ENCODE measurements at regions not wholly inside any gene's neighbourhood (a gene's known extent, or its start where the extent isn't known, plus 50 kb on each side); places are given as distances from the start of the nearest gene placed in this dataset.

DNA sequence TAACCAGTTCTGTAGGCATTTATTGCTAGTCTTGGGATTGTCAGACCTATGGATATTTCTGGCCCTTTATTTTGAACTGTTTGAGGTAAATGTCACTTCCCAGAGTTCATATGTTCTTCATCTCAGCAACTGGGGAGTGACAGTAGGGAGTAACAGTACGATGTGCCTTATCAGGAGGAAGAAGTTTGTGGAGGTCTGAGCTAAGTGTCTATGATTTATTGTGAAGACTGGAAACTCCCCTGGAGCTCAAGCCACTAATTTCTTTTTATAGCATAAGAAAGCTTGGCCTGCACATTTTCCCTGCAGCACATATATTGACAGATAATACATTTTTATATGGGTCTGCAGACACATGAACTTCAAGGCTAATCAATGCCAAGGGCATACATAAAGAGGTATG, 383.8 kb downstream of the GRXCR1 start:
- no peak for TF ChIP-seq ZNF274 (IDR thresholded peaks at IDR 0.05; ENCODE audit: low read depth, low read length)
- H3K4me3 ChIP-seq (ENCODE audit: low read length) = no peak overlapping the region

DNA sequence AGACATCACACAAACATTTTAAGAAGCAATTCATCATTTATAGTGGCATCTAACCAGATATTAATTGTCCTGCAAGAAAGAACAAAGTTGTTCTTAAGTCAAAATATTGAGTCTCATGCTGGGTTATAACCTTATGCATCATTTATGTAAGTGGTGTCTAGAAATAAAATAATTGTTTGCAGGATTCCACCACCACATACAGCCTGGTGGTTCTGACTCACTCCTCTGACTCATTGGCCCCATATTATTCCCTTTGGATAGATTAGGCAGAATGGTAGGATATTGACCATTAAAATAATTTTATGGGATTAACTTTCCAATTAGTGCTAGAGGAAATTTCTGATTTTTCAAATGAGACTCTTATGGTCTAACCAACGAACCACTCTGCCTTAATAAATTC, 384.5 kb downstream of the GRXCR1 start:
- no peak for TF ChIP-seq ZNF274 (IDR thresholded peaks at IDR 0.05; ENCODE audit: low read depth, low read length)
- no peak overlapping the region for H3K4me3 ChIP-seq (ENCODE audit: low read length)

DNA sequence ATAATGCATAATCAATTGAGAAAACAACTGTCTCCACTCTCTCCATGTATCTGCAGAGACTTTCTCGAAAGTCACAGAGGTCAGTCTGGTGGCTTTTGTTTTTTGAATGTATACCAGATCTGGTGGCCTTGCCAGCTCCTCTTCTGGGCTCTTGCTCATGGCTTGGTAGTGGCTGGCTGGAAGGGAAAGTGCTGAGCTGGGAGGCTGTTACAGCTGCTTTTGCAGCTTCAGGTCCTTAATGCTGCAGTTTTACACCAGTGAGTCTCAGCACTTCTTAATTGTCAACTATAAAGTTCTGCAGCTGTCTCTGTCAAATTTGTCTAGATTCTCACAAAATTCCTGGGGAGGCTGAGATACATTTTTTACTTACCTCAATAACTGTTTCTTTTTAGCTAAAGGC, 390.0 kb downstream of the GRXCR1 start:
- no peak for TF ChIP-seq ZNF274 (IDR thresholded peaks at IDR 0.05; ENCODE audit: low read depth, low read length)
- H3K4me3 ChIP-seq (ENCODE audit: low read length) = no peak overlapping the region

DNA sequence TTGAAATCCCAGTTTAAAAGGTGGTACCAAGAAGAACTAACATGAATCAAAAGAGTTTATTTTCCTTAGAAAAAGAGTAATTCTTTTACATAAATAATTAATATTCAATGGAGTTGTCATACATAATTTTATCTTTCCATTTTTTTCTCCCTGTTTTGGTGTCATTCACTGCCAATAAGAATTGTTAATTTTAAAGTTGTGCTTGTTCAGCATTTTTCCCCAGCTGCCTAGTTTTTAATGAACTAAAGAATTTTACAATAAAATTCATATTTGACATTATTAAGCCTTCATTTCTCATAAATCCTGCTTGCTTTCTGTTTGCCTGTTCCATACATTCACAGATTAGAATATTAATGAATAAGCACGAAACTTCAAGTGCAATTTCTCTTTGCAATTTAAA, 393.6 kb downstream of the GRXCR1 start:
- no peak overlapping the region for H3K4me3 ChIP-seq (ENCODE audit: low read length)
- TF ChIP-seq ZNF274 (IDR thresholded peaks at IDR 0.05; ENCODE audit: low read depth, low read length) = no peak

DNA sequence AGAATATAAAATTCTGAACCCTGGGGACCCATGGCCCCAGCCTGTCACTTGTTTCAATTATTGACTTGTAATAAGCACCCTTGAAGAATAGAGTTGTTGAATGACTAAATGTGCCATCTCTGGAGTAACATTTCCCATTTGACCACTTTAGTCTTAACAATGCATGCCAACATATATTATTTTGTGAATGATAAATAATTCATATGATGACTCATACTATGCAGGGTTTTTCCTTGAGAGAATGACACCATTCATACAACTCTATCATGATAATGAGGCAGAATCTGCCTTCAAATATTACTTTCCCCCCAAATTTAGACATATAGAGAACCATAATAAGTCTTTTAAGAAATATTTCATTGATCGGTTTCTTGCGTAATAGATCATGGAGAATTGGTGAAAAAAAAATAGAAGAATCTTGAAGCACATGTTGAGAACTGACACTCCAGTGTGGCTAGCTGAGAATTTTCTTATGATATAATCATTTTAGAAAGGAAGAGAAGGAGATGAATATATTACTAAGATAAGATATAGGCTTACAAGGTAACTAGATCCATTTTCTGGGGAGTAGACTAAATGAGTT, 404.5 kb downstream of the GRXCR1 start:
- no peak for TF ChIP-seq ZNF274 (IDR thresholded peaks at IDR 0.05; ENCODE audit: low read depth, low read length)
- H3K4me3 ChIP-seq (ENCODE audit: low read length) = no peak overlapping the region

DNA sequence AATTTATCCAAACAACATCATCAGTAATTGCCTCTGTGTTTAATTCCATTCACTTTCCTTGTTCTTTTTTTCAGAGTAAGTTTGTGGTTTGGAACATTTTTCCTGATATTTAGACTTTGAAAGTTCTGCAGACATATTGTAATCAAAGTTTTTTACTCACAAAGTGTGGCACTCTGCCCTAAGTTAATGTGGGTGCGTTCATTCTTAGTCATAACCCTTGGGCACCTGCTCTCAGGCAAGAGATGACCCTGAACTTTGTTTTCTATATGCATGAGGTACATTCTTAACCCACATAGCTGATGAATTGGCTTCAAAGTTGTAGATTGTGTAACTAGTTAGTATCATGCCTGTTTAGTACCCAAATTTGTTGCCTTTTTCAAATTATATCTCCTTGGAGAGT, 424.3 kb downstream of the GRXCR1 start:
- no peak for TF ChIP-seq ZNF274 (IDR thresholded peaks at IDR 0.05; ENCODE audit: low read depth, low read length)
- no peak overlapping the region for H3K4me3 ChIP-seq (ENCODE audit: low read length)

DNA sequence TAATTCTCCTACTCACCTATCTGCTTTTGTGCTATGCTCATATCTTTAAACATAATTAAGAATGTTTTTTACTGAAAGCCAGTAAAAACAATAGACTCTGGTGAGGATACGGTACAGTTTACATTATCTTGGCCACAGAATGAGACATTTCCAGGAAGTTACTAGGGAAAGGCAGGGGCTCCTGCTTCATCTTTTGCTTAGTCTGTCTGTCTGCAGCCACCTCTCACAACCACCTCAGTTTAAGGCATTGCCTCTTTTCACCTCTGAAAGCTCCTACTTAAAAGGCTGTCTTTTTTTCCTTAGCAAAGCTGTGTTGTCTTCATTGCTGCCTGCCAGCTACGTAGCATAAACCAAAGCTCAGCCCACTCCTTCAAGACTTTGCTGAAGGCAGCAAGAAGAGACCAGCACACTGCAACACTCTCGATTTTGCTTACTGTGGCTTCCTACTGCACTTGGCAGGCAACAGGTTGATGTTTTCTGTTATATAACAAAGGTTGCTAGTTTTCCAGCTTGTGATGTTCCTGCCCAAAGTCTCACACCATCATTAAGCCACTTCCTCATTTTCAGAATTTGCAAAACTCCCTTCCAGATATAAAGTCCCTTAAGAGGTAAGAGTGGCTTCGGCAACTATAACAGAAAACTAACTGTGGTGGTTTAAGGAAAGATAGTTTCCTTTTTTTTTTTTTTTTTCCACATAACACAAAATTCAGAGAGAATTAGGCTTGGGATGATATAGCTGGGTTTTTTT, 432.9 kb downstream of the GRXCR1 start:
- no peak overlapping the region for H3K4me3 ChIP-seq (ENCODE audit: low read length)
- no peak for TF ChIP-seq ZNF274 (IDR thresholded peaks at IDR 0.05; ENCODE audit: low read depth, low read length)

DNA sequence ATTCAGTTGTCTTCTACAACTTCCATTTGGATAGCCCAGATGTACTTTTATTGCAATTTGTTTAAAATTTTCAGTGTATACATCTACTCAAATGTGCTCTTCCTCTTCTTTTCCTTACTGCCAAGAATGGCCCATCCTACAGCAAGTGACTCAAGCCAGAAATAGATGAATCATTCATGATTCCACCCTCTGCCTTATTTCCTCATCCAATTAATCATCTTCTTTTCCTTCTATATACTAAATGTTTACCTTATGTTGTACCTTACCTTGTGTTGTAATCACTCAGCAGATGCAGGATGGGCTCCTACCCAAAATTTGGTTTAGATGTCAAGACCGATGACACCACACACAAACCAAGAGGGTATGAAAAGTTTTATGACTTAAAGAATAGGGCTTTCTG, 437.8 kb downstream of the GRXCR1 start:
- TF ChIP-seq ZNF274 (IDR thresholded peaks at IDR 0.05; ENCODE audit: low read depth, low read length) = no peak
- no peak overlapping the region for H3K4me3 ChIP-seq (ENCODE audit: low read length)

DNA sequence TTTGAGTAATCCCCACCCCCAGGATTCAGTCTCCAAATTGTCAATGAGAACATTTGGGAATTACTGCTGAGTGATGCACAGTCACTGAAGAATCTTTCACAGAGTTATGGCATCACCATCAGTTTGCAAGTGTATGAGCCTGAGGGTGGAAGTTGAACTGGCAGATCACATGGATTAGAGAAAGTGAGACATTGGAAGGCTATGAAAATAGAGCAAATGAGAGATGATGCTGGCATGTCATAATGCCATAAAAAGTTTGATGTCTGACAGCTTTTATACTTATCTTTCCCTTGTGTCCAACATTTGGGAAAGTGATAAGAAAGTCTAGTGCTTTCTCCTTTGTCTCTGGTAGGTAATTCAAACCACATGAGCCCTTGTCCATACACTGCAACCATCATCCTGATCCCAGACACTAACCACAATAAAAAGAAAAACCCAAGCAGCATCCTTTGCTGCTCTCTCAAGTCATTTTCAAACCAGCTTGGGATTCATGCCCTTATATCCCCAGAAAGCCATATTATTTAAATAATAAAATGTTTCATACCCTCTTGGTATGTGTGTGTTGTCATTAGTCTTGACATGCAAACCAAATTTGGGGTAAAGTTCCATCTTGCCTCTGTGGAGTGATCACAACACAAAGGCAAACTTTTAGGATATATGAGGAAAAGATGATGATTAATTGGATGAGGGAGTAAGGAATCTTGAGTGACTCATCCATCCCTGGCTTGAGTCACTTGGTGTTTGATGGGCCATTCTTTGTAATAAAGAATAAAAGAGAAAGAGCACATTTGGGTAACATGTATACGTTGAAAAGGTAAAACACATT, 438.9 kb downstream of the GRXCR1 start:
- TF ChIP-seq ZNF274 (IDR thresholded peaks at IDR 0.05; ENCODE audit: low read depth, low read length) = no peak
- H3K4me3 ChIP-seq (ENCODE audit: low read length) = no peak overlapping the region

DNA sequence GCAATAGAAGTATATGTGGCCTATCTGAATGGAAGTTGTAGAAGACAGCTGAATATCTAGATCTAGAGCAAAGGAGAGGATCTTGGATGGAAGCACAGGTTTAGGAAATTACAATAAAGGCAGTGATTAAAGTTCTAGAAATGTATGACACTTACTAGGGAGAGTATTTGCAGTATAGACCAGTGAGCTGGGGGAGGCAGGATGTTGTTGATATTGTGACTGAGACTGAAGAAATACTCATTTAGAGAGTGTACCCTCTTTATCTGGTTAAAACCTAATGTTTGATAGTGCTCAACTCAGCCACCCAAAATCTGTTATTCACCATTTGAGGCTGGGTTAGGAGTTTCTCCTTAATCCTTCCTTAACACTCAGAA, 439.5 kb downstream of the GRXCR1 start:
- no peak overlapping the region for H3K4me3 ChIP-seq (ENCODE audit: low read length)
- TF ChIP-seq ZNF274 (IDR thresholded peaks at IDR 0.05; ENCODE audit: low read depth, low read length) = no peak

DNA sequence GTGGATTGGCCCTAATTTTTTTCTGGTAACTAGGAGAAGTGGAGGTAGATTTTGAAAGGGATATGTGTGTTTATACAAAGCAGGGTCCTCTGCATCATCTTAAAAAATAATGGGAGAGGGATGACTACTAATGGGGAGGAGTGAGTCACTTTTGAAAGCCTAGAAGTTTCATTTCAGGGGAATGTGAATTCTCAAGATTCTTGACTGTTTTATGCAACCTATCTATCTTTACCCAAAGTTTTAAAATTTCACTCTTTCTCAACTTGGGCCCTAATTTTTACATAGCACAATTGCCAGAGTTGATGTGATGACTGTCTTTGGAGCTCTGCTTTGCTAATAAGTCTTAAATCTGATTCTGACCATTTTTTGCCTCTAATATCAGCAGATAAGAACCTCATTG, 445.2 kb downstream of the GRXCR1 start:
- no peak overlapping the region for H3K4me3 ChIP-seq (ENCODE audit: low read length)
- no peak for TF ChIP-seq ZNF274 (IDR thresholded peaks at IDR 0.05; ENCODE audit: low read depth, low read length)

DNA sequence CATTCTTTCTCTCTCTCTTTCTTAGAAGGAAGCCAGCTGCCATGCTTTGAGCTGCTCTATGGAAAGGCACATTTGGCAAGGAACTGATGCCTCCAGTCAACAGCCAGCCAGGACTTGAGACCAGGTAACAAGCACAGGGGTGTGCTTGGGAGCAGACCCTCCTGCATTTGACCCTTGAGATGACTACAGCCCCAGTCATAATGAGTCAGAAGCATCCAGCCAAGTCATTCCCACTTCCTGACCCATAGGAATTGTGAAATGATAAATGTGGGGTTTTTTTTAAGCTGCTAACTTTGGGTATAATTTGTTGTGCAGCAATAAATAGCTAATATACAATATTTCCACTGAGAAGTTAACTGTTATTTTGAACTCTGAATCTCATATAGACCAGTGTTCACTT, 446.9 kb downstream of the GRXCR1 start:
- TF ChIP-seq ZNF274 (IDR thresholded peaks at IDR 0.05; ENCODE audit: low read depth, low read length) = no peak
- no peak overlapping the region for H3K4me3 ChIP-seq (ENCODE audit: low read length)

DNA sequence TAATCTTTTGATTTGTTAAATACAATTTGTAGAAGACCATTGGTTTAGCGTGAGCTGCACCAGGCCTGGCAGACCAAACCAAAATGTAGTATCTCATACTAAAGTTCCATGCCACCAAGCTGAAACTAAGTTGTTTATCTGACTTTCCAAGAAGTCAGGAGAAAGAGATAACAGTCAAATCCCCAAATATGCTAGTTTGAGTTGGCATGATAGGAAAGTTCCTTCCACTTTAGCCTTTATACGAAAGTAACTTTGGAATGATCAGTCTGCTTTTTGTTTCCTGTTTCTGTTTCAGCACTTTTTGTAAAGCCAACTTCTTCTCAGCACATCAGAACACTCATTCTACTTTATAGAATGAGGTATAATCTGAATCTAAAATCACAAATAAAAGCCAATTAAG, 449.2 kb downstream of the GRXCR1 start:
- no peak for TF ChIP-seq ZNF274 (IDR thresholded peaks at IDR 0.05; ENCODE audit: low read depth, low read length)
- no peak overlapping the region for H3K4me3 ChIP-seq (ENCODE audit: low read length)

DNA sequence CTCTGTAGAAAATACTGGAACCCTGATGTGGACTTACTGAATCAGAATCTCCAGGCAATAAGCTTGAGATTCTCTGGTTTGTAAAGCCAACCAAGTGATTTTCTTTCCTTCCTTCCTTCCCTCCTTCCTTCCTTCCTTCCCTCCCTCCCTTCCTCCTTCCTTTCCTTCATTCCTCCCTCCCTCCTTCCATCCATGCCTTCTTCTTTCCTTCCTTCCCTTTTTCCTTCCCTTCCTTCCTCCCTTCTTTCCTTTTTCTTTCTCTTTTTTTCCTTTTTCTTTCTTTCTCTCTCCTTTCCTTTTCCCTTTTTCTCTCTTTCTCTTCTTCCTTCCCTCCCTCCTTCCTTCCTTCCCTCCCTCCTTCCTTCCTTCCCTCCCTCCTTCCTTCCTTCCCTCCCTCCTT, 450.8 kb downstream of the GRXCR1 start:
- no peak overlapping the region for H3K4me3 ChIP-seq (ENCODE audit: low read length)
- TF ChIP-seq ZNF274 (IDR thresholded peaks at IDR 0.05; ENCODE audit: low read depth, low read length) = no peak

DNA sequence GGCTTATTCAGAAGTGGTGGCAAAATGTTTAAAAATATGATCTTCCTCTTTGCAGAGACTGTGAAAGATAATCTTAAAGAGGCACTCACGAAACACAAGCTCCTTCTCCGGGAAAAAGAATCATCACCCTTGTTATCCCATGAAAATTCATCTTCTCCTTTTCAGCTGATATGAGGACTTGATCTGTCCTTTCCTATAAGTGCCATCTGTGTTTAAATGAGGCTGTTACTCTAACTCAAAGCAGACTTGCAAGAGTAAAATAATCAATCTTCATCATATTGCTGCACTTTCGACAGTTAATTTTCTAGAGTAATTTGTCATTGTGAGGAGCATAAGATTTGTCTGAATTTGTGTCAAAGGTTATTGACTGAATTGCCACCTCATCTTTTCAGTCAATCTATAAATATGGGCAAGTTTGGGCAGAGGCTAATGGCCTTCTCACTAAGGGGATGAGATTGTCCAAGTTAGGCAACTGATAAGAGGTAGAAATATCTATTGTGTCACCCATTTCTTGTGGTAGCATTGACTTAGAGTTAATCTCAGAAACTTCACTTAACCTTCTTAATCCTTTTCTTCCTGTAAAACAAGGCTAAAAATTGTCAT, 452.9 kb downstream of the GRXCR1 start:
- no peak overlapping the region for H3K4me3 ChIP-seq (ENCODE audit: low read length)
- TF ChIP-seq ZNF274 (IDR thresholded peaks at IDR 0.05; ENCODE audit: low read depth, low read length) = no peak
